Caco-2 (cell line): ENCODE measurements at regions not wholly inside any gene's neighbourhood (a gene's known extent, or its start where the extent isn't known, plus 50 kb on each side); places are given as distances from the start of the nearest gene placed in this dataset.

Source experiments
- BruUV-seq: library from RNA; stranded (reverse); fragments of 400-500 nt; replicated peaks from 2 replicates; lab custom pipeline; 2021; lab: Mats Ljungman, UMichigan
- CTCF ChIA-PET: fragments of 300-600 bp; sonication (Branson Sonifier 250); formaldehyde crosslinking; loops from one replicate; lab custom pipeline; 2022; ENCODE audit warnings: antibody characterized with exemption; lab: Charles Lee
- POLR2A ChIA-PET: fragments of 300-600 bp; sonication (Branson Sonifier 250); formaldehyde crosslinking; loops from one replicate; lab custom pipeline; 2022; ENCODE audit warnings: antibody characterized with exemption; lab: Charles Lee
- DNase-seq, 2 experiments: peaks; one replicate each; pipeline versions ENCODE4 v3.0.0 to v3.0.0-alpha.2; 2020 to 2022
- H3K27me3 ChIP-seq: replicated peaks from 2 replicates; pipeline ENCODE4 v1.6.0; 2011; ENCODE audit warnings: low read length; ENCODE audit not compliant: control insufficient read depth, insufficient read depth
- H3K36me3 ChIP-seq: 2 replicates; pipeline ENCODE4 v1.5.1; 2011; ENCODE audit warnings: low read length; ENCODE audit not compliant: control insufficient read depth, insufficient read depth
- H3K4me1 ChIP-seq: fragments of 250-450 bp; sonication (Bioruptor Pico); 2 replicates; pipeline ENCODE4 v1.5.1; 2020; ENCODE audit warnings: mild to moderate bottlenecking
- H3K4me3 ChIP-seq: 2 replicates; pipeline ENCODE4 v1.5.1; 2011; ENCODE audit warnings: low read depth, mild to moderate bottlenecking, control low read depth, low read length
- H3K9me3 ChIP-seq: fragments of 250-450 bp; sonication (Bioruptor Pico); 2 replicates; pipeline ENCODE4 v1.5.1; 2020; ENCODE audit warnings: mild to moderate bottlenecking, moderate library complexity
- H3K27ac Mint-ChIP-seq: one replicate; pipeline ENCODE4 v1.8.0; 2022; ENCODE audit warnings: mixed read lengths; ENCODE audit not compliant: unreplicated experiment
- H3K27me3 Mint-ChIP-seq: one replicate; pipeline ENCODE4 v1.8.0; 2022; ENCODE audit warnings: mixed read lengths; ENCODE audit not compliant: insufficient read depth, unreplicated experiment
- H3K36me3 Mint-ChIP-seq: one replicate; pipeline ENCODE4 v1.8.0; 2022; ENCODE audit warnings: mild to moderate bottlenecking, mixed read lengths; ENCODE audit not compliant: insufficient read depth, unreplicated experiment
- H3K4me1 Mint-ChIP-seq: one replicate; pipeline ENCODE4 v1.8.0; 2022; ENCODE audit warnings: low read depth, mixed read lengths; ENCODE audit not compliant: unreplicated experiment
- H3K4me3 Mint-ChIP-seq: one replicate; pipeline ENCODE4 v1.8.0; 2022; ENCODE audit warnings: mild to moderate bottlenecking, moderate library complexity, mixed read lengths; ENCODE audit not compliant: unreplicated experiment
- H3K9me3 Mint-ChIP-seq: one replicate; pipeline ENCODE4 v1.8.0; 2022; ENCODE audit warnings: mixed read lengths; ENCODE audit not compliant: unreplicated experiment
- intact Hi-C: fragments of 100-400 bp; cut with micrococcal nuclease; formaldehyde crosslinking; loops from one replicate; pipeline ENCODE4 v1.10.0; 2022; ENCODE audit not compliant: unreplicated experiment
- TF ChIP-seq, protein P1 (sequence below), 2 experiments: fragments of 200-600 bp in 1 of 2; IDR thresholded peaks; 1 replicate in 1 of 2; 2 replicates in 1 of 2; pipeline versions ENCODE4 v1.5.1 to v1.8.0; 2011 to 2022; ENCODE audit warnings: antibody characterized with exemption in 1 of 2, control low read depth in 1 of 2, inconsistent platforms in 1 of 2, low read depth in 1 of 2, low read length in 1 of 2, mild to moderate bottlenecking in 1 of 2, moderate library complexity in 1 of 2; ENCODE audit not compliant: insufficient read depth in 1 of 2, severe bottlenecking in 1 of 2, unreplicated experiment in 1 of 2

DNA sequence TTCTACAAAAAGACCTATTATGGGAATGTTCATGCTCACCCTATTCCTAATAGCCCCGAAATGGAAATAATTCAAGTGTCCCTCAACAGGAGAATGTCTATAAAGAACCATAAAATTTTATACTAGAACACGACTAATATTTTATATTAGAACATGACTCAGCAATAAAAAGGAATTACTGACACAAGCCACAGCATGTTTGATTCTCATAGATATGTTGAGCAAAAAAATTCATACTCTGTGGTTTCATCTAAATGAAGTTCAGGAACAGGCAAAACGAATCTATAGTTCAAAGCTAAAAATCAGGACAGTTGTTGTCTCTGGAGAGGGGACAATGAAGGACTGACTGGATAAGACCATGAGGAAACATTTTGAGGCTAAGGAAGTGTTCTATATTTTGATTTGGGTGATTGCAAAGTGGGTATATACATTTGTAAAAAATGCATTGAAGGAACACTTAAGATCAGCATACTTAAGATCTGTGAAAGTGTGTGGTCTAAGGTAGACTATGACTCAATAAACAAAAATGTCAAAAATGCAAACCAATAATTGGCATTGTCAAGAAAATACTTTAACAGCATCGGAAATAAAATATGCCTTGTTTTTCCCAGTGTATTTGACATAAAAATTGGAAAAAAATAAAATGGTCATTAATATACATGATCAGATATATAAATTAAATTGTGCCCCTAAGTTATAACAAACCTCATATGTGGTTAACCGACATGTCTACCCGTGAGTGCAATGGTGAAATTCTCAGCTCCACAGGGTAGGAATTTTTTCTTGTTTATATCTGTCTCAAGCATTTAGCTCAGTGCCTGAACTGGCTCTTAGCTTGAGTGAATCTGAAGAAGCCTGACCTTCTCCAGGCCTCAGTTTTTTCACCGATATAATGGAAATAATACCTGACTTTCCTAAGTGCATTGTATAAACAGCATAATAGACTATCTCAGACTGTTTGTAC is 124.9 kb upstream of the CTTNBP2 start:
- intact Hi-C loops, result no loop called here
- no peaks in the 10 kb centered on the region for H3K36me3 Mint-ChIP-seq
- H3K4me1 Mint-ChIP-seq, result no peaks in the 10 kb centered on the region
- no peaks in the 10 kb centered on the region for H3K9me3 Mint-ChIP-seq
- Histone ChIP-seq H3K9me3 (no peaks in the 10 kb centered on the region), H3K4me1 (peaks cover 9% of the 10 kb centered on the region; the same call in 1 of the 2 replicates), H3K36me3 (no peaks in the 10 kb centered on the region), H3K4me3 (no peak overlapping the region), H3K27me3 (no peaks in the 10 kb centered on the region)
- TF ChIP-seq, protein P1, sequence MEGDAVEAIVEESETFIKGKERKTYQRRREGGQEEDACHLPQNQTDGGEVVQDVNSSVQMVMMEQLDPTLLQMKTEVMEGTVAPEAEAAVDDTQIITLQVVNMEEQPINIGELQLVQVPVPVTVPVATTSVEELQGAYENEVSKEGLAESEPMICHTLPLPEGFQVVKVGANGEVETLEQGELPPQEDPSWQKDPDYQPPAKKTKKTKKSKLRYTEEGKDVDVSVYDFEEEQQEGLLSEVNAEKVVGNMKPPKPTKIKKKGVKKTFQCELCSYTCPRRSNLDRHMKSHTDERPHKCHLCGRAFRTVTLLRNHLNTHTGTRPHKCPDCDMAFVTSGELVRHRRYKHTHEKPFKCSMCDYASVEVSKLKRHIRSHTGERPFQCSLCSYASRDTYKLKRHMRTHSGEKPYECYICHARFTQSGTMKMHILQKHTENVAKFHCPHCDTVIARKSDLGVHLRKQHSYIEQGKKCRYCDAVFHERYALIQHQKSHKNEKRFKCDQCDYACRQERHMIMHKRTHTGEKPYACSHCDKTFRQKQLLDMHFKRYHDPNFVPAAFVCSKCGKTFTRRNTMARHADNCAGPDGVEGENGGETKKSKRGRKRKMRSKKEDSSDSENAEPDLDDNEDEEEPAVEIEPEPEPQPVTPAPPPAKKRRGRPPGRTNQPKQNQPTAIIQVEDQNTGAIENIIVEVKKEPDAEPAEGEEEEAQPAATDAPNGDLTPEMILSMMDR (IDR thresholded peaks at IDR 0.05; ENCODE audit: insufficient read depth in 1 of 2, low read depth in 1 of 2, low read length in 1 of 2, severe bottlenecking in 1 of 2, unreplicated experiment in 1 of 2), result no peak
- POLR2A ChIA-PET, result no interaction called here
- DNase-seq, result no peak
- BruUV-seq, result no TSS peak
- H3K27me3 Mint-ChIP-seq, result no peaks in the 10 kb centered on the region
- H3K27ac Mint-ChIP-seq, result no peak overlapping the region
- CTCF ChIA-PET, result interaction anchor here (0.6 kb wide), 1 partner anchor 128 kb away, joined by 3 read pairs; no protein-coding TSS in a partner anchor
- H3K4me3 Mint-ChIP-seq, result no peak overlapping the region

DNA sequence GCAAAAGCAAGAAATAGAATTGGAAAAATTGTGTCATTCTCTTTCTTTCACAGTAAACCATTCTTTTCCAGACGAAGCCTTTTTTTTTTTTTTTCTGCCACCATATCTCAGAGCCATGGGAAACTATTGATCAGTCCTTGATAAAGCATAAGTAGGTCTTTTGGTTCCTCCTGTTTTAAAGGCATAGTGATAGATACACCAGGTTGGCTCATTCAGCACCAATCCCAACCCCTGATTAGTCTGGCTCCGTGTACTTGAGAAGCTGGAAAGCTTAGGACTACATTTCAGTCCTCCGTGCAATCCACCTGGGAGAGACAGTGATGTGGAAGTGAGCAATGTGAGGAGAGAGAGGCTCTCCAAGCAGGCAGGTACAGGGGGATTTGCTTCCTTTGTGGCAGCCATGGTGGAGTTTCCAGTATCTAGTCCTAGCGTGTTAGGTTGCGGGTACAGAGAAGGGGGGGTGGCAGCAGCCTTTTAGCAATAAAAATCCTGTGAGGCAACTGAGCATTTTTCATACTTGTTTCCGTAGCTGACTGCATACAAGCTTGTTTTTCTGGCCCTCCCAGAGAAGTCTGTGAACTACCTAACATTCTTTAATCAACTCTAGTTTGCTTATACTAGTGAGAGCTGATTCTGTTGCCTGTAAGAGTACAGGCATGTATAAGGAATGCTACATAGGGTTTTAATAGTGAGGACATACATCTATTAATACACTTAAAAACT is 127.4 kb upstream of the CTTNBP2 start:
- Mint-ChIP-seq H3K27me3 (no peaks in the 10 kb centered on the region), H3K9me3 (no peaks in the 10 kb centered on the region), H3K27ac (no peak overlapping the region), H3K36me3 (no peaks in the 10 kb centered on the region), H3K4me3 (no peak overlapping the region), H3K4me1 (no peaks in the 10 kb centered on the region)
- TF ChIP-seq, protein P1 (IDR thresholded peaks at IDR 0.05; ENCODE audit: insufficient read depth in 1 of 2, low read depth in 1 of 2, low read length in 1 of 2, severe bottlenecking in 1 of 2, unreplicated experiment in 1 of 2), result no peak
- no peak for DNase-seq
- Histone ChIP-seq H3K4me1 (peaks cover 9% of the 10 kb centered on the region; the same call in 1 of the 2 replicates), H3K36me3 (no peaks in the 10 kb centered on the region), H3K9me3 (no peaks in the 10 kb centered on the region), H3K27me3 (no peaks in the 10 kb centered on the region; the same call in 1 of the 2 replicates), H3K4me3 (no peak overlapping the region)
- POLR2A ChIA-PET, result no interaction called here
- intact Hi-C loops, result loop anchor here (10.0 kb wide), 1 partner anchor 84 kb away; no protein-coding TSS in a partner anchor
- CTCF ChIA-PET, result interaction anchor here (0.7 kb wide), 1 partner anchor 466 kb away, joined by 3 read pairs; no protein-coding TSS in a partner anchor
- no TSS peak for BruUV-seq

DNA sequence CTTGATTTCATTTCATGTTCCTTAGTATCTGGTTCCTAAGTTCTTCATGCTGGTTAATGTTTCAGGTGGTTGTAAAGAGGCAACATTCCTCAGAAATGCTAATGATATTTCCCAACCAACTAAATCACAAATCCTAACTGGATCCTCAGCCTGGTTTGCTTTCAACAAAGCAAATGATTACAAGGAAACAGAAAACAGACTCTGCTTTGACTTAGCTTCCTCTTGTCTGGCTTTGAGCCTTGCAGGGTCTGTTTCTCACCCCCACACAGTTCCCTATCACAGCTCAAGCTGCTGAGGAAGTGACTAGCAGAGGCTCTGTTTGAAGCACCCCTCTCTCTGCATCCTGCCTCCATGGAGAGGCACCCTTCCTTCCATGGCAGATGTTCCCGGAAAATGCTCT is 130.2 kb upstream of the CTTNBP2 start:
- H3K36me3 Mint-ChIP-seq, result no peaks in the 10 kb centered on the region
- intact Hi-C loops, result loop anchor here (10.0 kb wide), 1 partner anchor 81 kb away; no protein-coding TSS in a partner anchor
- no peaks in the 10 kb centered on the region for H3K36me3 ChIP-seq
- no peak overlapping the region for H3K4me3 ChIP-seq
- H3K4me1 ChIP-seq, result peaks cover 2% of the 10 kb centered on the region; the same call in 1 of the 2 replicates
- no peak for DNase-seq
- BruUV-seq, result no TSS peak
- H3K27ac Mint-ChIP-seq, result no peak overlapping the region
- POLR2A ChIA-PET, result no interaction called here
- H3K27me3 ChIP-seq, result no peaks in the 10 kb centered on the region; the same call in 1 of the 2 replicates
- H3K27me3 Mint-ChIP-seq, result no peaks in the 10 kb centered on the region
- H3K9me3 Mint-ChIP-seq, result no peaks in the 10 kb centered on the region
- no peak overlapping the region for H3K4me3 Mint-ChIP-seq
- no peaks in the 10 kb centered on the region for H3K9me3 ChIP-seq
- no peaks in the 10 kb centered on the region for H3K4me1 Mint-ChIP-seq
- TF ChIP-seq, protein P1 (IDR thresholded peaks at IDR 0.05; ENCODE audit: insufficient read depth in 1 of 2, low read depth in 1 of 2, low read length in 1 of 2, severe bottlenecking in 1 of 2, unreplicated experiment in 1 of 2), result no peak
- CTCF ChIA-PET, result interaction anchor here (1.1 kb wide), 1 partner anchor 150 kb away, joined by 3 read pairs; no protein-coding TSS in a partner anchor
